D721Med (cell line): ENCODE measurements at regions not wholly inside any gene's neighbourhood (a gene's known extent, or its start where the extent isn't known, plus 50 kb on each side); places are given as distances from the start of the nearest gene placed in this dataset.

Source experiments
- DNase-seq: peaks from one replicate; pipeline ENCODE4 v3.0.0; 2011; ENCODE audit warnings: low spot score; ENCODE audit not compliant: insufficient read length
- FAIRE-seq: peaks from 2 replicates; lab custom pipeline; 2011; peaks lifted over from hg19 to GRCh38; lab: Jason Lieb, UNC
- TF ChIP-seq, protein P1 (sequence below): IDR thresholded peaks from 2 replicates; pipeline ENCODE4 v1.5.1; 2012; ENCODE audit warnings: mild to moderate bottlenecking, control low read depth; ENCODE audit not compliant: insufficient read depth; ENCODE audit errors: missing control alignments

DNA sequence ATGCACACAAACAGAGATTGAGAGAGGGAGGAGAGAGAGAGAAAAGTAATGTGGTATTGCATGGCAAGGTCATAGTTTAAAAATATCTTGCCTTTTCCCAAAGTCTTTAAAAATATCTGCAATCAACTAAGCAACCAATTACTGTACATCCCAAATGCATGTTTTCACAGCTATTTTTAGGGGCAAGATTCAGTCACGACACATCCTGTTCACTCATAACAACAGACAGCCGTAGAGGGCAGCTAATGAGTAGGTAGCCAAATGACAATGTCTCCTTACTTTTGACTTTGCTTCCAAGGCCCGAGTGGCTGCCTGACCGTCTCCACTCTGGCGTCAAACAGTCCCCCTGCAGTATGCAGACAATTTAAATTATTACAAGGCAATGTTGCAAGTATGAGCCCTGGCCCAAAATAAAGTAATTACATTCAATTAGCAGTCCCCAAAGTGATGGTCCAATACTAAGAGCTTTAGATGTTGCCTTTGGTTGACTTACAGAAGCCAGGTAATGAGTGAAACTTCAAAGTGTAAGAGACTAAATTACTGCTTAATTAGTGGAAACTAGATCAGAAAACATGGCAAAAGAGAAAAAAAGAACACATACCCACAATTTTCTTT, 162.9 kb downstream of the MBL2 start:
- FAIRE-seq (no peak), DNase-seq (no peak)
- TF ChIP-seq, protein P1, sequence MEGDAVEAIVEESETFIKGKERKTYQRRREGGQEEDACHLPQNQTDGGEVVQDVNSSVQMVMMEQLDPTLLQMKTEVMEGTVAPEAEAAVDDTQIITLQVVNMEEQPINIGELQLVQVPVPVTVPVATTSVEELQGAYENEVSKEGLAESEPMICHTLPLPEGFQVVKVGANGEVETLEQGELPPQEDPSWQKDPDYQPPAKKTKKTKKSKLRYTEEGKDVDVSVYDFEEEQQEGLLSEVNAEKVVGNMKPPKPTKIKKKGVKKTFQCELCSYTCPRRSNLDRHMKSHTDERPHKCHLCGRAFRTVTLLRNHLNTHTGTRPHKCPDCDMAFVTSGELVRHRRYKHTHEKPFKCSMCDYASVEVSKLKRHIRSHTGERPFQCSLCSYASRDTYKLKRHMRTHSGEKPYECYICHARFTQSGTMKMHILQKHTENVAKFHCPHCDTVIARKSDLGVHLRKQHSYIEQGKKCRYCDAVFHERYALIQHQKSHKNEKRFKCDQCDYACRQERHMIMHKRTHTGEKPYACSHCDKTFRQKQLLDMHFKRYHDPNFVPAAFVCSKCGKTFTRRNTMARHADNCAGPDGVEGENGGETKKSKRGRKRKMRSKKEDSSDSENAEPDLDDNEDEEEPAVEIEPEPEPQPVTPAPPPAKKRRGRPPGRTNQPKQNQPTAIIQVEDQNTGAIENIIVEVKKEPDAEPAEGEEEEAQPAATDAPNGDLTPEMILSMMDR, result no peak

DNA sequence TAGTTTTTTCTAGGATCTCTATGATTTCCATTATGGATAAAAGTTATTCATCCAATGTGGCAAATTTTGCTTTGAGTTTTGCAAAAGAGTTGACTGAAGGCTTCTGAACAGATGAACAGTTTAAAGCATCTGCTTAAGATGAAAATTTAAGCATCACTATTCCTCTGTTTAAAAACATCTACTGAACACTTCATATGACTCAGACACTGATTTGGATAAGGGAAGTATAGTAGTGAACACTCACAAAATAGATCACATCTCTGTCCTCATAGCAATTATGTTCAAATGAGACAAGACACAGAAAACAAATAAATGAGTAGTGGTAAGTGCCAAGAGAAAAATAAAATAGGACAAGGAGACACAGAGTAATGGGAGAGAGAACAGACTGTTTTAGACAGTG, 157.3 kb downstream of the MBL2 start:
- DNase-seq (no peak), FAIRE-seq (no peak)
- TF ChIP-seq, protein P1, result no peak

DNA sequence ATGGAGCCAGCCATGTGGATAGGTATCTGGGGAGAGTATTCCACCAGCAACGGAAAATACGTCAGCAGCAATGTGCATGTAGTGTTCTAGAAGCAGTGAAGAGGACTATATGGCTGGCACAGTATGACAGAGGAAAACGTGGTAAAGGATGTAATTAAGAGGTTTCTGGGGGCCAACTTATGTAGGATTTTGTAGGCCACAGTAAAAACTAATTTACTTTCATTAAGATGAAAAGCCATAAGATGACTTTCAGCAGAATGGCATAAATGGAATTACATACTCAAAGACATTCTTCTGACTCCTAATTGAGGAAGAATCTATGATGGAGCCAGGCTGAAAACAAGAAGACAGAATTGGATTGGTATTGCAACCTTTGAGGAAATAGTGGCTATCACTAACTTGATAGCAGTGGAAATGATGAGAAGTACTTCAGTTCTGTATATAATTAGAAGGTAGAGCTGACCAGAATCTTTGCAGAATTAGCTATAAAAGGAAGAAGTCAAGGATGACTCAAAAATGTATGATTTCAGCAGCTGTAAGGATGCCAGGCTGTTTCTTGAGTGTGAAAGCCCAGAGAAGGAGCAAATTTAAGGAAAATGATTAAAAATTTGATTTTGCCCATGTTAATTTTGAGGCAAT, 156.7 kb downstream of the MBL2 start:
- TF ChIP-seq, protein P1, result no peak
- FAIRE-seq (no peak), DNase-seq (no peak)

DNA sequence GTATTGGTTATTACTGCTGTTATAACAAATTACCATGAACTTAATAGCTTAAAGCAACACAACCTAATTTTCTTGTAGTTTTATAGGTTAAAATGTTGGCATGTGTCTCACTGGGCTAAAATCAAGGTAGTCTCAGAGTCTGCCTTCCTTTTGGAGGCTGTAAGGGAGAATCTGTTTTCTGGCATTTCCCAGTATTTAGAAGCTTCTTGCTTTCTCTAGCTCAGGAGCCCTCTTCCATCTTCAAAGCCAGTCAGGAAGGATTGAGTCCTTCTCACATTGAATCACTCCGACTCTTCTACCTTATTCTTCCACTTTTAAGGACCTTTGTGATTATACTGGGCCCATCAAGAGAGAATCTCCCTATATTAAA, 156.2 kb downstream of the MBL2 start:
- DNase-seq, result no peak
- TF ChIP-seq, protein P1, result no peak
- no peak for FAIRE-seq

DNA sequence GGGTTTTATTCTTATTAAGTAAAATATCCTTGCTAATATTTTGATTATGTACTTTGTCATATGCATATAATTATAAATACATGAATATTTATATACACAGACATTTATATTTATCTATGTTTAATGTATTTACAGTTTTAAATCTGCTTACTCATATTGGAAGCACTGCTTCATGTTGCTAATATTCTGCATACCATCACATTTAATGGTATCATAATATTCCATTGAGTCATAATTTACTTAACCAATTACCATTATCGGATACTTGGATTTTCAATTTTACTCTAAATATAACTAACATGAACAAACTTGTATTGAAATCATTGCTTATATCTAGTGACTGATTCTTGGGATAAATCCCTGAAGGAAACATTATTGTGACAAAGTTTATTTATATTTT, 155.2 kb downstream of the MBL2 start:
- TF ChIP-seq, protein P1, result no peak
- FAIRE-seq (no peak), DNase-seq (no peak)

DNA sequence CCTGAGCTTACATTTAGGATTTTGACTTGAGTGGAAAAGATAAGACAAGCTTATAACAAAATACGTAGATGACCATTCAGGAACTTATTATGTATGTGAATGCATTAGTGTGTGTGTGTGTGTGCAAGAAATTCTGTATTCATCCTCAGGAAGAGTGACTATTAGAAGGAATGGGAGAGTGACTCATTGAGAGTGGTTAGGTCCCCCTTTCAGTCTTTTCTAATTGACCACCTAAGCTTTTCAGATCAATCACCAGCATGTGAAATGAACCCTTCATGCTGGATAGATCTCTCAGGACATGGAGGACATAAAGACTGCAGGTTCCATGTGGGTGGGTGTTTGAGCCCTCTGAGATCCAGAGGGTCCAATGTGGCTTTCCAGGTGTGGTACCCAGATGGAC, 153.5 kb downstream of the MBL2 start:
- DNase-seq, result no peak
- FAIRE-seq, result no peak
- TF ChIP-seq, protein P1, result no peak

DNA sequence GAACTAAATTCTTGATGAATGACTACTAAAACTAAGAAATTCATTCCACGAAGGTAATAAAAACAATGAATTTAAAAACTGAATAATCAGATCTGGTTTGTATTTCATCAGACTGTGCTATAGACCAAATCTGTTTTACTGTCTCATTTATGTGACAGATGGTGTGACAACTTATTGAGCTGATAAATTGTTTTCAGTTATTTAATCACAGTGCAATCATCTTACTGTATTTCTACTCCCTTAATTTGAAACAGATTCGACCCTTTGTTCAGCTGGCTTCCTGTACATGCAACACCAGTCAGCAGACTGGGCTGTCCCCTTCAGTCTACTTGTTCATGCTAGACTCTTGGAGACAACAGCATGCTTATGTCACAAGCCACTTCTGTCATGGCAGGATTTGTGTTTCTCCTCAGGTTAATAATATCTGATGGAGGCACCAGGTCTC, 150.9 kb downstream of the MBL2 start:
- no peak for DNase-seq
- no peak for FAIRE-seq
- TF ChIP-seq, protein P1, result no peak
